ENCODE measurements at regions not wholly inside any gene's neighbourhood (a gene's known extent, or its start where the extent isn't known, plus 50 kb on each side); places are given as distances from the start of the nearest gene placed in this dataset.

GRCh38 chr1:5119366-5120234, 465.2 kb downstream of the AJAP1 start:
- no peak overlapping the region for H3K9ac ChIP-seq (ENCODE audit: low read length)
- no peaks in the 10 kb centered on the region for H3K79me2 ChIP-seq (ENCODE audit: insufficient read depth, low read length)
- no peaks in the 10 kb centered on the region for H3K27me3 ChIP-seq (ENCODE audit: insufficient read depth, low read length)
- no peak for DNase-seq (ENCODE audit: low read depth, low spot score)
- ChIA-PET POLR2A (no interaction called here), RAD21 (ENCODE audit: low non-redundant PET in 1 of 2, low total read pairs in 2 of 2, uncharacterized antibody in 2 of 2, unreplicated experiment in 2 of 2) (no interaction called here), CTCF (no interaction called here)
- H4K20me1 ChIP-seq (ENCODE audit: insufficient read depth): no peaks in the 10 kb centered on the region
- H3K9me3 ChIP-seq (ENCODE audit: control insufficient read depth in 1 of 2, insufficient read depth in 1 of 2, low read depth in 1 of 2, low read length in 2 of 2): peaks cover 0 to 3% of the 10 kb centered on the region in 2 experiments; a peak in 2 of 4 replicates
- ATAC-seq: no peak
- H3K4me3 ChIP-seq (replicated peaks in 1 of 2; ENCODE audit: low read depth in 1 of 2, low read length in 2 of 2): no peak overlapping the region
- H3K9me2 ChIP-seq (ENCODE audit: insufficient read depth): no peaks in the 10 kb centered on the region
- H3K27ac ChIP-seq (ENCODE audit: low read depth, low read length): no peak overlapping the region
- no peak overlapping the region for H2AFZ ChIP-seq (ENCODE audit: low read depth, low read length, poor library complexity, severe bottlenecking)
- BruUV-seq (replicated peaks): no TSS peak
- no peak overlapping the region for H3K4me2 ChIP-seq (ENCODE audit: low read length)
- H3K4me1 ChIP-seq (ENCODE audit: control insufficient read depth in 1 of 2, insufficient read depth in 2 of 2, low read length in 2 of 2): no peaks in the 10 kb centered on the region
- intact Hi-C loops (cut with micrococcal nuclease): no loop called here
- TF ChIP-seq JUND (IDR thresholded peaks at IDR 0.05): no peak
- TF ChIP-seq ATF3 (IDR thresholded peaks at IDR 0.05): no peak
- no peak for TF ChIP-seq POLR2AphosphoS5 (IDR thresholded peaks at IDR 0.05; ENCODE audit: low read depth, low read length)
- TF ChIP-seq SP1 (IDR thresholded peaks at IDR 0.05; ENCODE audit: low read depth): no peak
- TF ChIP-seq ZNF274 (IDR thresholded peaks at IDR 0.05; ENCODE audit: low read depth, low read length): no peak
- no peak for TF ChIP-seq MAX (IDR thresholded peaks at IDR 0.05)
- no peak for TF ChIP-seq FOSL1 (IDR thresholded peaks at IDR 0.05; ENCODE audit: low read depth)
- TF ChIP-seq CBX3 (IDR thresholded peaks at IDR 0.05; ENCODE audit: low read depth): no peak
- TF ChIP-seq CEBPB (IDR thresholded peaks at IDR 0.05; ENCODE audit: low read depth): no peak
- no peak for TF ChIP-seq EZH2phosphoT487 (IDR thresholded peaks at IDR 0.05; ENCODE audit: borderline replicate concordance)
- no peak for TF ChIP-seq EZH2 (IDR thresholded peaks at IDR 0.05)
- TF ChIP-seq RAD21 (IDR thresholded peaks at IDR 0.05; ENCODE audit: low read depth): no peak
- TF ChIP-seq TCF7L2 (IDR thresholded peaks at IDR 0.05; ENCODE audit: borderline replicate concordance, extremely low read depth, insufficient read depth, insufficient read length): no peak
- no peak for TF ChIP-seq REST (IDR thresholded peaks at IDR 0.05; ENCODE audit: low read depth)
- TF ChIP-seq EGR1 (IDR thresholded peaks at IDR 0.05; ENCODE audit: low read depth): no peak
- TF ChIP-seq CTCF (IDR thresholded peaks at IDR 0.05 in 2 of 3, conservative IDR thresholded peaks at IDR 0.05 in 1 of 3; ENCODE audit: borderline replicate concordance in 1 of 3, insufficient read depth in 1 of 3, low read depth in 2 of 3, low read length in 2 of 3): no peak
- no peak for TF ChIP-seq SIN3A (IDR thresholded peaks at IDR 0.05; ENCODE audit: low read depth)
- TF ChIP-seq ZFX (IDR thresholded peaks at IDR 0.05): no peak
- TF ChIP-seq ZBTB33 (IDR thresholded peaks at IDR 0.05; ENCODE audit: extremely low read depth, insufficient replicate concordance, low read length): no peak
- no peak for TF ChIP-seq SRF (IDR thresholded peaks at IDR 0.05; ENCODE audit: low read depth)
- H3K36me3 ChIP-seq (ENCODE audit: control insufficient read depth in 1 of 2, insufficient read depth in 2 of 2, low read length in 2 of 2): no peaks in the 10 kb centered on the region

Measured in HCT116 (cell line).